Neural cell (in vitro differentiated cells): ENCODE measurements at regions not wholly inside any gene's neighbourhood (a gene's known extent, or its start where the extent isn't known, plus 50 kb on each side); places are given as distances from the start of the nearest gene placed in this dataset.

ENCODE experiments used
- H2AFZ ChIP-seq: fragments of 200-600, 300-800 bp; sonication (generic), shearing (Covaris generic); 2 replicates; pipeline ENCODE4 v1.6.0; 2014; ENCODE audit warnings: low read depth, mild to moderate bottlenecking, antibody characterized with exemption, low read length, moderate library complexity
- H3F3A ChIP-seq: fragments of 200-600 bp; shearing (Covaris generic); 2 replicates; pipeline ENCODE4 v1.6.1; 2016; ENCODE audit warnings: mild to moderate bottlenecking, moderate library complexity, mixed read lengths, antibody characterized with exemption, low read length; ENCODE audit not compliant: insufficient read depth, poor library complexity, severe bottlenecking
- H3K27ac ChIP-seq: fragments of 200-600, 300-800 bp; sonication (generic), shearing (Covaris generic); 2 replicates; pipeline ENCODE4 v1.5.1; 2014; ENCODE audit warnings: mild to moderate bottlenecking, low read length, moderate library complexity
- H3K27me3 ChIP-seq: fragments of 300-800, 200-600 bp; sonication (generic), shearing (Covaris generic); 2 replicates; pipeline ENCODE4 v1.6.0; 2014; ENCODE audit warnings: mild to moderate bottlenecking, low read depth, low read length, moderate library complexity; ENCODE audit not compliant: insufficient read depth
- H3K36me3 ChIP-seq: fragments of 300-800, 200-600 bp; sonication (generic), shearing (Covaris generic); 2 replicates; pipeline ENCODE4 v1.5.1; 2014; ENCODE audit warnings: mild to moderate bottlenecking, antibody characterized with exemption, low read length, moderate library complexity; ENCODE audit not compliant: insufficient read depth
- H3K4me2 ChIP-seq: fragments of 300-800, 200-600 bp; sonication (generic), shearing (Covaris generic); 2 replicates; pipeline ENCODE4 v1.6.0; 2014; ENCODE audit warnings: mild to moderate bottlenecking, low read length
- H3K4me3 ChIP-seq: fragments of 300-800, 200-600 bp; sonication (generic), shearing (Covaris generic); 2 replicates; pipeline ENCODE4 v1.5.1; 2014; ENCODE audit warnings: mild to moderate bottlenecking, low read length, moderate library complexity
- H3K79me2 ChIP-seq: fragments of 200-600 bp; shearing (Covaris generic); replicated peaks from 2 replicates; pipeline ENCODE4 v1.6.0; 2014; ENCODE audit warnings: mild to moderate bottlenecking, low read length, moderate library complexity; ENCODE audit not compliant: insufficient read depth
- H3K9ac ChIP-seq: fragments of 300-800, 200-600 bp; sonication (generic), shearing (Covaris generic); 2 replicates; pipeline ENCODE4 v1.6.1; 2016; ENCODE audit warnings: mild to moderate bottlenecking, low read length, mixed read lengths
- H3K9me2 ChIP-seq: fragments of 200-600 bp; shearing (Covaris generic); 2 replicates; pipeline ENCODE4 v1.6.1; 2016; ENCODE audit warnings: mild to moderate bottlenecking, low read length, mixed read lengths; ENCODE audit not compliant: insufficient read depth
- H3K9me3 ChIP-seq: fragments of 200-600, 300-800 bp; sonication (generic), shearing (Covaris generic); 2 replicates; pipeline ENCODE4 v1.6.1; 2016; ENCODE audit warnings: mild to moderate bottlenecking, mixed run types, low read length, moderate library complexity, mixed read lengths
- H4K20me1 ChIP-seq: fragments of 200-600 bp; shearing (Covaris generic); 2 replicates; pipeline ENCODE4 v1.6.1; 2016; ENCODE audit warnings: mild to moderate bottlenecking, mixed run types; ENCODE audit not compliant: insufficient read depth
- EP300 ChIP-seq: fragments of 450-650 bp; conservative IDR thresholded peaks from 2 replicates; pipeline ENCODE4 v1.6.1; 2014; ENCODE audit warnings: antibody characterized with exemption, mild to moderate bottlenecking, moderate library complexity; ENCODE audit not compliant: poor library complexity, severe bottlenecking
- EZH2 ChIP-seq: fragments of 200-600, 300-800 bp; shearing (Covaris generic), sonication (generic); IDR thresholded peaks from 2 replicates; pipeline ENCODE4 v1.6.1; 2014; ENCODE audit warnings: antibody characterized with exemption, low read length, borderline replicate concordance, mild to moderate bottlenecking; ENCODE audit not compliant: insufficient read depth, poor library complexity, severe bottlenecking
- MXI1 ChIP-seq: fragments of 450-650 bp; conservative IDR thresholded peaks from 2 replicates; pipeline ENCODE4 v1.6.1; 2014; ENCODE audit warnings: antibody characterized with exemption, mild to moderate bottlenecking; ENCODE audit not compliant: poor library complexity, severe bottlenecking
- POLR2AphosphoS5 ChIP-seq: IDR thresholded peaks from 2 replicates; pipeline ENCODE4 v1.6.1; 2012
- RAD21 ChIP-seq: fragments of 450-650 bp; conservative IDR thresholded peaks from 2 replicates; pipeline ENCODE4 v1.6.1; 2014; ENCODE audit warnings: antibody characterized with exemption, mild to moderate bottlenecking, moderate library complexity
- REST ChIP-seq: IDR thresholded peaks from 2 replicates; pipeline ENCODE4 v1.6.1; 2012; ENCODE audit warnings: borderline replicate concordance
- SMC3 ChIP-seq: fragments of 450-650 bp; conservative IDR thresholded peaks from 2 replicates; pipeline ENCODE4 v1.6.1; 2014; ENCODE audit warnings: antibody characterized with exemption, mild to moderate bottlenecking, moderate library complexity; ENCODE audit not compliant: poor library complexity
- TAF1 ChIP-seq: IDR thresholded peaks from 2 replicates; pipeline ENCODE4 v1.6.1; 2012; ENCODE audit warnings: low read depth
- TF ChIP-seq, protein P1 (sequence below): fragments of 450-650 bp; IDR thresholded peaks from 2 replicates; pipeline ENCODE4 v1.5.1; 2014; ENCODE audit warnings: antibody characterized with exemption, mild to moderate bottlenecking, moderate library complexity; ENCODE audit not compliant: poor library complexity, severe bottlenecking

DNA sequence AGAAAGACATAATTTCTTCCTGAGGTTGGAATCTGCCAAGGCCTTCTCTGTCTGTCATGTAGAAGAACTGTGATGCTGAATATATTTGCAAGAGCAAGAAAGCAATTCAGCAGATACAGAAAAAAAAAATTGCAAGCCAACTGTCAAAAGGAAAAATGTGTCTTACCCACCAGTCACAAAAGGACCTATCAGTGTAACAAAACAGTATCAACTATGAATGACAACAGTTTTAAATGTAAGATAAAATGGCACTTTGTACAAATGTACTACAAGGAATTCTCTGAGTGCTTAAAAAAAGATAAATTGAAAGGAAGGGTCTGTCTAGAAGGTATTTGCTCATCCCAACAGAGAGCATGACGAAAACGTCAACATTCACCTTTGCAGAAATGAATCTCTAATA is 185.3 kb upstream of the TFAP2D start:
- no peaks in the 10 kb centered on the region for H4K20me1 ChIP-seq
- no peaks in the 10 kb centered on the region for H3K9me2 ChIP-seq
- H3F3A ChIP-seq = no peaks in the 10 kb centered on the region
- H3K4me2 ChIP-seq = no peak overlapping the region
- no peaks in the 10 kb centered on the region for H3K9me3 ChIP-seq
- no peaks in the 10 kb centered on the region for H3K79me2 ChIP-seq
- H3K4me3 ChIP-seq = no peak overlapping the region
- H3K36me3 ChIP-seq = no peaks in the 10 kb centered on the region
- H3K9ac ChIP-seq = no peak overlapping the region
- TF ChIP-seq REST = peak; percentile 47
- no peak for TF ChIP-seq SMC3
- TF ChIP-seq TAF1 = no peak
- peak; percentile 95 for TF ChIP-seq EP300
- TF ChIP-seq, protein P1, sequence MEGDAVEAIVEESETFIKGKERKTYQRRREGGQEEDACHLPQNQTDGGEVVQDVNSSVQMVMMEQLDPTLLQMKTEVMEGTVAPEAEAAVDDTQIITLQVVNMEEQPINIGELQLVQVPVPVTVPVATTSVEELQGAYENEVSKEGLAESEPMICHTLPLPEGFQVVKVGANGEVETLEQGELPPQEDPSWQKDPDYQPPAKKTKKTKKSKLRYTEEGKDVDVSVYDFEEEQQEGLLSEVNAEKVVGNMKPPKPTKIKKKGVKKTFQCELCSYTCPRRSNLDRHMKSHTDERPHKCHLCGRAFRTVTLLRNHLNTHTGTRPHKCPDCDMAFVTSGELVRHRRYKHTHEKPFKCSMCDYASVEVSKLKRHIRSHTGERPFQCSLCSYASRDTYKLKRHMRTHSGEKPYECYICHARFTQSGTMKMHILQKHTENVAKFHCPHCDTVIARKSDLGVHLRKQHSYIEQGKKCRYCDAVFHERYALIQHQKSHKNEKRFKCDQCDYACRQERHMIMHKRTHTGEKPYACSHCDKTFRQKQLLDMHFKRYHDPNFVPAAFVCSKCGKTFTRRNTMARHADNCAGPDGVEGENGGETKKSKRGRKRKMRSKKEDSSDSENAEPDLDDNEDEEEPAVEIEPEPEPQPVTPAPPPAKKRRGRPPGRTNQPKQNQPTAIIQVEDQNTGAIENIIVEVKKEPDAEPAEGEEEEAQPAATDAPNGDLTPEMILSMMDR = no peak
- no peaks in the 10 kb centered on the region for H3K27me3 ChIP-seq
- H2AFZ ChIP-seq = no peak overlapping the region
- peak overlapping the region; percentile 40 for H3K27ac ChIP-seq

DNA sequence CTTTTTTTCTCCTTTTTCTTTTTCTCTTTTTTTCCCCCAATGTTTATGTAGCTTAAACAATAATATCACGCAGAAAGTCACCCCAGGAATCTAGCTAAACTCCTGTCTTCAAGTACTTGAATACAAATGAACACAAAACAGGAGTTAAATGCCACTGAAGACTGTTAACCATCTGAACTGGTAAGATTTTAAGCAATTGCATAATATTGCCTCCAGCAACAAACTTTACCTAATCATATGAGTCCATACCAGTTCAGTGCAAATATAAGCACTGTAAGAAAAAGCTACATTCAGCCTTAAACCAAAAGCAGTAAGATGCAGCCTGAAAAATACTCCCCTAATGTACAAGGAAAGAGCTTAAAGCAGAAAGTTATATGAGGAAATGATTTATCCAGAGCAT is 173.9 kb upstream of the TFAP2D start:
- no peaks in the 10 kb centered on the region for H3K79me2 ChIP-seq

More for the DNA sequence above, 173.9 kb upstream of the TFAP2D start:
- H3K27ac ChIP-seq = no peak overlapping the region
- no peaks in the 10 kb centered on the region for H3K9me3 ChIP-seq
- no peaks in the 10 kb centered on the region for H3F3A ChIP-seq
- H3K4me2 ChIP-seq = no peak overlapping the region
- no peak overlapping the region for H2AFZ ChIP-seq
- no peaks in the 10 kb centered on the region for H4K20me1 ChIP-seq
- no peak overlapping the region for H3K4me3 ChIP-seq
- no peak overlapping the region for H3K9ac ChIP-seq
- no peaks in the 10 kb centered on the region for H3K36me3 ChIP-seq
- no peaks in the 10 kb centered on the region for H3K27me3 ChIP-seq
- TF ChIP-seq TAF1 = no peak
- TF ChIP-seq MXI1 = no peak
- no peak for TF ChIP-seq RAD21
- TF ChIP-seq EZH2 = no peak
- TF ChIP-seq REST = no peak
- no peak for TF ChIP-seq EP300
- no peak for TF ChIP-seq POLR2AphosphoS5
- TF ChIP-seq, protein P1 = no peak
- TF ChIP-seq SMC3 = no peak
- H3K9me2 ChIP-seq = no peaks in the 10 kb centered on the region
